GM12892 (cell line): ENCODE measurements at regions not wholly inside any gene's neighbourhood (a gene's known extent, or its start where the extent isn't known, plus 50 kb on each side); places are given as distances from the start of the nearest gene placed in this dataset.
"Not testable (repeated sequence)": the region's sequence is repeated elsewhere in the genome, so short reads cannot be mapped to it uniquely, and the experiment has no call there.

Source experiments
- DNase-seq: peaks from one replicate; pipeline ENCODE4 v3.0.0; 2011; ENCODE audit not compliant: insufficient read length
- FAIRE-seq: peaks from 2 replicates; lab custom pipeline; 2011; peaks lifted over from hg19 to GRCh38; lab: Jason Lieb, UNC
- POLR2A ChIP-seq: IDR thresholded peaks from 2 replicates; pipeline ENCODE4 v1.6.1; 2011; ENCODE audit warnings: low read depth, low read length, control low read depth
- POLR2AphosphoS5 ChIP-seq: IDR thresholded peaks from 2 replicates; pipeline ENCODE4 v1.6.1; 2011; ENCODE audit warnings: low read depth, low read length, control low read depth
- TAF1 ChIP-seq: IDR thresholded peaks from 2 replicates; pipeline ENCODE4 v1.6.1; 2011; ENCODE audit warnings: low read depth, mild to moderate bottlenecking, control low read depth, low read length, borderline replicate concordance

- no peak for FAIRE-seq
Observed at GRCh38 chr2:21358976-21359375, 235.2 kb downstream of the TDRD15 start.

DNA sequence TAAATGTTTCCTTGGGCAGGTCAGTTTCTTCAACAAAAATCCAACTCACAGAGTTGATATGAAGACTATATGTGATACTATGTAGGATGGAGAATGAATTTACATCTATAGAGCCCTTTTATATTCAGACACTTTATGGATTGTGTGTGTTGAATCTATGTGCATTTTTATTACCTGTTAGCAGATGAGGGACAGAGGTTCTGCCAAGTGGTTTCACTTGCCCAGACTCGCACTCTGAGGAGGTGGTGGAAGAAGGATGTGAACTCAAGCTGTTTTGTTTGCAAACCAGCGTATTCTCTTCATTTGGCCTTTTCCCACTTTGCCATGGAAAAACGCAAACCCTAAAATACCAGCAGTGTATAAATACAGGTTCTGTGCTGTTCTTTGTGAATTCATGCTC, 237.6 kb downstream of the TDRD15 start:
- TF ChIP-seq POLR2AphosphoS5, result no peak
- no peak for TF ChIP-seq TAF1
- no peak for TF ChIP-seq POLR2A

More at GRCh38 chr2:21358976-21359375, 235.2 kb downstream of the TDRD15 start:
- no peak for DNase-seq
- no peak for TF ChIP-seq POLR2A

GRCh38 chr2:21361957-21362486, 238.3 kb downstream of the TDRD15 start:
- DNase-seq (no peak), FAIRE-seq (no peak)
- no peak for TF ChIP-seq POLR2AphosphoS5
- TF ChIP-seq TAF1, result no peak
- no peak for TF ChIP-seq POLR2A

More for the DNA sequence above, 237.6 kb downstream of the TDRD15 start:
- DNase-seq (no peak), FAIRE-seq (no peak)

DNA sequence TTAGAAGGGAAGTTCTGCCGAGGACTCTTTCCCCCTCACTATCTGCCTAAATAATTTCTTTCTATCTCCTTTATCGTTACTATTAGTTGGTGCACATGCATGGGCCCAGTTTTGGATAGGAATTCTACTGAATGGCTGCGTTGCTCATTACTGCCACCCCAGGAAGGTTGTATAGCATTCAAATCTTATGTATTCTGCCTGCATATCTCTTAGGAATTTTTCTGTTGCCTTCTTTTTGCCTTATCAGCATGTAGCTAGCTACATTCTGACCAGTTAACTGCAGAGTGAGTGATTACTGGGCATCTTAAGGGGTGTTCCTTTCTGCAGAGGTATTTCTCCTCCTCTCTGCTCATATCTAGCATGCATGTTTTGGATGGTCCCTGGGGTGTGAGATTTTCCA, 239.6 kb downstream of the TDRD15 start:
- TF ChIP-seq POLR2AphosphoS5 (no peak), POLR2A (no peak), TAF1 (no peak)
- DNase-seq (no peak), FAIRE-seq (no peak)

DNA sequence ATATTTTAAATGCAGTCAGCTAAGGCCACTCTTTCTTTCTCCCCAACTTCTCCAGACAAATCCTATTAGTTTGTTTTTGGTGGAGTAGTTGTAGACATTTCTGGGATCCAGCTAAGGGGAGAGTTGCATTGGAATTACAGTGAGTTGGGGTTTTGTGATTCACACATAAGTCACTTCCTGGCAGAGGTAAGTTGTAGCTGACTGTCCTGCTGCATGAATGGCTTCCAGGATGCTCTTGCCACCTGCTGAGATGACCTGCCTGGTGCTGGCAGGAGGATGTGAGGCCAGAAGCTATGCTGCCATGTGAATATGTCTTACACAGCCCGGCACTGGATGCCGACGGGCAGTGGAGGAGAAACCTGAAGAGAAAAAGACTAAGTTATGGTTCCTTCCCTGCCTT, 243.7 kb downstream of the TDRD15 start:
- FAIRE-seq (no peak), DNase-seq (no peak)
- no peak for TF ChIP-seq POLR2A
- no peak for TF ChIP-seq POLR2AphosphoS5
- no peak for TF ChIP-seq TAF1

DNA sequence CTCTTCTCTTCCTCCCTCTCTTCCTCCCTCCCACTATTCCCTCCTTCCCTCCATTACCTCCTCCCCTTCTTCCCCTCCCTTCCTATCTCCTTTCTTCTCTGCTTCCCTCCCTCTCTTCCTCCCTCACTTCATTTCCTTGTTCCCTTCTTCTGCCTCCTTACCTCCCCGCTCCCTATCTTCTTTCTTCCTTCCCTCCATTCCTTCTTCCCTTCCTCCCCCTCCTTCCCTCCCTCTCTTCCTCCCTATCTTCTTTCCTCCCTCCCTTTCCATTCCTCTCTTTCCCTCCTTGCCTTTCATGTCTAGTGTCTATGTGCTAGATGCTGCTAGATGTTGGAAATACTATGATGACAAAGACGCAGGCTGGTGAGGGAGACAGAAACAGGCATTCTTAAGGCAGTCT, 246.0 kb downstream of the TDRD15 start:
- FAIRE-seq (no peak), DNase-seq (no peak)
- TF ChIP-seq POLR2AphosphoS5, result no peak
- TF ChIP-seq POLR2A, result no peak
- TF ChIP-seq TAF1, result no peak

GRCh38 chr2:21371499-21372003, 247.8 kb downstream of the TDRD15 start:
- no peak for DNase-seq
- FAIRE-seq, result no peak
- TF ChIP-seq POLR2A (no peak), POLR2AphosphoS5 (no peak), TAF1 (no peak)

DNA sequence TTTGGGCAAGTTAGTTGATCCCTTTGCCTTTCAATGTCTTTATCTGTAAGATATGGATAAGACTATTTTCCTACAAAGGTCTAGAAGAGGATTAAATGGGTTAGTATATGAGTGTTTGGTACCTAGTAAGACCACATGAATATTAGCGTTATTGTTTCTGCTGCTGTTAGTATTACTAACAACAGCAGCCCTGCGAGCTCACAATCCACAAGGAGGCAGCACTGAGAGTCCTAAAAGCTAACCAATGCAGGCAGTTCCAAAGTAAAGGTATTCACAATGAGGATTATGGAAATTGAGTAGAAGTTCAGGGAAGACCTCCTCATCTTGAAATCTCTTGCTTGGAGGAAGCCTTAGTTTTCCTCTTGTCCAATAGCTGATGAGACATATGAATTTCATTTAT, 248.9 kb downstream of the TDRD15 start:
- no peak for TF ChIP-seq POLR2AphosphoS5
- TF ChIP-seq TAF1, result no peak
- TF ChIP-seq POLR2A, result no peak
- FAIRE-seq (no peak), DNase-seq (no peak)

- DNase-seq (no peak), FAIRE-seq (no peak)
- TF ChIP-seq POLR2AphosphoS5, result no peak
- no peak for TF ChIP-seq TAF1
- no peak for TF ChIP-seq POLR2A
Observed at GRCh38 chr2:21376864-21377263, 253.1 kb downstream of the TDRD15 start.

GRCh38 chr2:21379140-21379539, 255.4 kb downstream of the TDRD15 start:
- no peak for FAIRE-seq
- TF ChIP-seq POLR2A (no peak), POLR2AphosphoS5 (no peak)
- DNase-seq, result no peak

DNA sequence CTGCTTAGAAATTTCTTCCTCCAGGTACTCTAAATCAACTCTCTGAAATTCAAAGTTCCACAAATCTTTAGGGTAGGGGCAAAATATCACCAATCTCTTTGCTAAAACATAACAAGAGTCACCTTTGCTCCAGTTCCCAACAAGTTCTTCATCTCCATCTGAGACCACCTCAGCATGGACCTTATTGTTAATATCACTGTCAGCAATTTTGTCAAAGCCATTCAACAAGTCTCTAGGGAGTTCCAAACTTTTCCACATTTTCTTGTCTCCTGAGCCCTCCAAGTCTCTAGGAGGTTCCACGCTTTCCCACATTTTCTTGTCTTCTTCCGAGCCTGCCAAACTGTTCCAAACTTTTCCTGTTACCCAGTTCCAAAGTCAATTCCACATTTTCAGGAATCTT, 255.9 kb downstream of the TDRD15 start:
- DNase-seq, FAIRE-seq: not testable (repeated sequence)

DNA sequence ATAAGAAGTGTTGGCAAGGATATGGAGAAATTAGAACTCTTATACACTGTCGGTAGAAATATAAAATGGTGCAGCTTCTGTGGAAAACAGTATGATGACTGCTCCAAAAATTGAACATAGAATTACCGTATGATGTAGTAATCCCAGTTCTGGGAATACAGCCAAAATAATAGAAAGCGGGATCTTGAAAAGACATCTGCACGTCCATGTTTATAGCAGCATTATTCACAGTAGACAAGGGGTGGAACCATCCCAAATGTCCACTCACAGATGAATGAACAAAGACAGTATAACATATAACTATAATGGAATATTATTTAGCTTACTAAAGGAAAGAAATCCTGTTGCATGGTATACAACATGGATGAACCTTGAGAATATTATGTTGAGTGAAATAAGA, 257.7 kb downstream of the TDRD15 start:
- TF ChIP-seq POLR2AphosphoS5, result no peak
- TF ChIP-seq POLR2A, result no peak
- no peak for TF ChIP-seq TAF1
- DNase-seq, result no peak
- FAIRE-seq, result no peak
